ENCODE measurements at regions not wholly inside any gene's neighbourhood (a gene's known extent, or its start where the extent isn't known, plus 50 kb on each side); places are given as distances from the start of the nearest gene placed in this dataset.

DNA sequence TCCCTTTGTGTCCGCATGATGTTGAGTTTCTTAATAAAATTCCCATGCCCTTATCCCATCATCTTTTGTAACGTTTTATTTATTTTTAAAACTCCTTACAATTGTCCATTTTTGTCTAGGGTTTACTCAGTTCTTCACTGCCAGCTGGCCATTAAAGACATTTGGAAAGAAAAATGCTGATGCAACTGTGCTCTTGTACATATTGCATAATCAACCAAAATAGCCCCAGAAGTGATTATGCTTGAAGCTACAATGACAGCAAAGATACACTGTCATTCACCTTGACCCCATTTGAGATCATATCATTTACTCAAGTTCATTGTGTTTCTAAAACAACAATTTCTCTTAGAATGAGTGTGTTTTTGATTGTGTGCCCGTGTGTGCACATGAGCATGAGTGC is 1074.6 kb upstream of the RBFOX1 start:
- TF ChIP-seq EP300 (IDR thresholded peaks at IDR 0.05; ENCODE audit: borderline replicate concordance) (no peak), YY1 (IDR thresholded peaks at IDR 0.05; ENCODE audit: low read depth) (no peak), RAD21 (IDR thresholded peaks at IDR 0.05; ENCODE audit: low read depth) (no peak), FOXM1 (IDR thresholded peaks at IDR 0.05; ENCODE audit: borderline replicate concordance, low read depth) (no peak), NFIC (IDR thresholded peaks at IDR 0.05) (no peak), CREB1 (IDR thresholded peaks at IDR 0.05; ENCODE audit: low read depth) (no peak), ZBTB7A (IDR thresholded peaks at IDR 0.05; ENCODE audit: low read depth) (no peak), TCF12 (IDR thresholded peaks at IDR 0.05; ENCODE audit: low read depth) (no peak), TAF1 (IDR thresholded peaks at IDR 0.05; ENCODE audit: low read depth) (no peak), EGR1 (IDR thresholded peaks at IDR 0.05) (no peak), TEAD4 (IDR thresholded peaks at IDR 0.05) (no peak)
- TF ChIP-seq, protein P1, sequence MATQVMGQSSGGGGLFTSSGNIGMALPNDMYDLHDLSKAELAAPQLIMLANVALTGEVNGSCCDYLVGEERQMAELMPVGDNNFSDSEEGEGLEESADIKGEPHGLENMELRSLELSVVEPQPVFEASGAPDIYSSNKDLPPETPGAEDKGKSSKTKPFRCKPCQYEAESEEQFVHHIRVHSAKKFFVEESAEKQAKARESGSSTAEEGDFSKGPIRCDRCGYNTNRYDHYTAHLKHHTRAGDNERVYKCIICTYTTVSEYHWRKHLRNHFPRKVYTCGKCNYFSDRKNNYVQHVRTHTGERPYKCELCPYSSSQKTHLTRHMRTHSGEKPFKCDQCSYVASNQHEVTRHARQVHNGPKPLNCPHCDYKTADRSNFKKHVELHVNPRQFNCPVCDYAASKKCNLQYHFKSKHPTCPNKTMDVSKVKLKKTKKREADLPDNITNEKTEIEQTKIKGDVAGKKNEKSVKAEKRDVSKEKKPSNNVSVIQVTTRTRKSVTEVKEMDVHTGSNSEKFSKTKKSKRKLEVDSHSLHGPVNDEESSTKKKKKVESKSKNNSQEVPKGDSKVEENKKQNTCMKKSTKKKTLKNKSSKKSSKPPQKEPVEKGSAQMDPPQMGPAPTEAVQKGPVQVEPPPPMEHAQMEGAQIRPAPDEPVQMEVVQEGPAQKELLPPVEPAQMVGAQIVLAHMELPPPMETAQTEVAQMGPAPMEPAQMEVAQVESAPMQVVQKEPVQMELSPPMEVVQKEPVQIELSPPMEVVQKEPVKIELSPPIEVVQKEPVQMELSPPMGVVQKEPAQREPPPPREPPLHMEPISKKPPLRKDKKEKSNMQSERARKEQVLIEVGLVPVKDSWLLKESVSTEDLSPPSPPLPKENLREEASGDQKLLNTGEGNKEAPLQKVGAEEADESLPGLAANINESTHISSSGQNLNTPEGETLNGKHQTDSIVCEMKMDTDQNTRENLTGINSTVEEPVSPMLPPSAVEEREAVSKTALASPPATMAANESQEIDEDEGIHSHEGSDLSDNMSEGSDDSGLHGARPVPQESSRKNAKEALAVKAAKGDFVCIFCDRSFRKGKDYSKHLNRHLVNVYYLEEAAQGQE (IDR thresholded peaks at IDR 0.05; ENCODE audit: low read depth) = no peak
- TF ChIP-seq, protein P2, sequence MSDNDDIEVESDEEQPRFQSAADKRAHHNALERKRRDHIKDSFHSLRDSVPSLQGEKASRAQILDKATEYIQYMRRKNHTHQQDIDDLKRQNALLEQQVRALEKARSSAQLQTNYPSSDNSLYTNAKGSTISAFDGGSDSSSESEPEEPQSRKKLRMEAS (IDR thresholded peaks at IDR 0.05) = no peak
- TF ChIP-seq, protein P3, sequence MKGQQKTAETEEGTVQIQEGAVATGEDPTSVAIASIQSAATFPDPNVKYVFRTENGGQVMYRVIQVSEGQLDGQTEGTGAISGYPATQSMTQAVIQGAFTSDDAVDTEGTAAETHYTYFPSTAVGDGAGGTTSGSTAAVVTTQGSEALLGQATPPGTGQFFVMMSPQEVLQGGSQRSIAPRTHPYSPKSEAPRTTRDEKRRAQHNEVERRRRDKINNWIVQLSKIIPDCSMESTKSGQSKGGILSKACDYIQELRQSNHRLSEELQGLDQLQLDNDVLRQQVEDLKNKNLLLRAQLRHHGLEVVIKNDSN (IDR thresholded peaks at IDR 0.05) = no peak

Measured in Ishikawa (cell line).